Keratinocyte (primary cell): ENCODE measurements at regions not wholly inside any gene's neighbourhood (a gene's known extent, or its start where the extent isn't known, plus 50 kb on each side); places are given as distances from the start of the nearest gene placed in this dataset.

Source experiments
- DNase-seq: peaks from one replicate; pipeline ENCODE4 v3.0.0-alpha.2; 2011; ENCODE audit warnings: low read depth, missing footprints, low spot score
- FAIRE-seq: peaks from 2 replicates; lab custom pipeline; 2011; peaks lifted over from hg19 to GRCh38; lab: Jason Lieb, UNC
- H2AFZ ChIP-seq: 2 replicates; pipeline ENCODE4 v1.6.0; 2012; ENCODE audit warnings: low read length, control low read depth, inconsistent platforms; ENCODE audit not compliant: control insufficient read depth
- H3K27ac ChIP-seq: 2 replicates; pipeline ENCODE4 v1.5.1; 2011; ENCODE audit warnings: low read length; ENCODE audit not compliant: control insufficient read depth, insufficient read depth
- H3K27me3 ChIP-seq: 3 replicates; pipeline ENCODE4 v1.6.0; 2011; ENCODE audit warnings: low read length; ENCODE audit not compliant: control insufficient read depth, insufficient read depth; ENCODE audit errors: extremely low read depth
- H3K36me3 ChIP-seq, 2 experiments: 2 replicates in 1 of 2; 3 replicates in 1 of 2; pipeline ENCODE4 v1.5.1; 2011; ENCODE audit warnings: low read length in 2 of 2, mild to moderate bottlenecking in 1 of 2; ENCODE audit not compliant: control insufficient read depth in 2 of 2, insufficient read depth in 2 of 2; ENCODE audit errors: extremely low read depth in 1 of 2
- H3K4me1 ChIP-seq: 3 replicates; pipeline ENCODE4 v1.5.1; 2011; ENCODE audit warnings: low read length; ENCODE audit not compliant: control insufficient read depth, insufficient read depth; ENCODE audit errors: extremely low read depth
- H3K4me2 ChIP-seq: 3 replicates; pipeline ENCODE4 v1.6.0; 2011; ENCODE audit warnings: low read depth, low read length; ENCODE audit not compliant: control insufficient read depth, insufficient read depth; ENCODE audit errors: extremely low read depth
- H3K4me3 ChIP-seq, 3 experiments: fragments of 200-600 bp in 1 of 3; sonication (generic) in 1 of 3; 2 replicates in 2 of 3; 3 replicates in 1 of 3; pipeline ENCODE4 v1.5.1; 2011 to 2016; ENCODE audit warnings: low read length in 3 of 3, mild to moderate bottlenecking in 3 of 3, control low read depth in 2 of 3, inconsistent platforms in 1 of 3, low read depth in 1 of 3, mixed read lengths in 1 of 3, mixed run types in 1 of 3, moderate library complexity in 1 of 3; ENCODE audit not compliant: control insufficient read depth in 2 of 3, insufficient read depth in 2 of 3; ENCODE audit errors: extremely low read depth in 1 of 3
- H3K79me2 ChIP-seq: 2 replicates; pipeline ENCODE4 v1.6.0; 2012; ENCODE audit warnings: low read length; ENCODE audit not compliant: control insufficient read depth, insufficient read depth
- H3K9ac ChIP-seq: 3 replicates; pipeline ENCODE4 v1.6.0; 2011; ENCODE audit warnings: low read length; ENCODE audit not compliant: control insufficient read depth, insufficient read depth; ENCODE audit errors: extremely low read depth
- H3K9me1 ChIP-seq: 3 replicates; pipeline ENCODE4 v1.6.0; 2011; ENCODE audit warnings: low read length; ENCODE audit not compliant: control insufficient read depth, insufficient read depth; ENCODE audit errors: extremely low read depth
- H3K9me3 ChIP-seq: 2 replicates; pipeline ENCODE4 v1.5.1; 2012; ENCODE audit warnings: low read depth, low read length; ENCODE audit not compliant: control insufficient read depth
- H4K20me1 ChIP-seq: 3 replicates; pipeline ENCODE4 v1.6.0; 2011; ENCODE audit warnings: low read length; ENCODE audit not compliant: control insufficient read depth, insufficient read depth; ENCODE audit errors: extremely low read depth
- CTCF ChIP-seq, 3 experiments: IDR thresholded peaks in 1 of 3; conservative IDR thresholded peaks in 1 of 3; optimal IDR thresholded peaks in 1 of 3; 2 replicates in 2 of 3; 3 replicates in 1 of 3; pipeline versions ENCODE3 to v1.5.1; 2011; ENCODE audit warnings: low read length in 3 of 3, mild to moderate bottlenecking in 3 of 3, moderate library complexity in 2 of 3, control low read depth in 1 of 3, inconsistent platforms in 1 of 3; ENCODE audit not compliant: insufficient read depth in 2 of 3; ENCODE audit errors: extremely low read depth in 1 of 3
- EZH2 ChIP-seq: IDR thresholded peaks from one replicate; pipeline ENCODE4 v1.6.1; 2012; ENCODE audit warnings: inconsistent platforms, mild to moderate bottlenecking, low read length, moderate library complexity
- dilution Hi-C: fragments of 300-500 bp; cut with MboI; formaldehyde crosslinking; loops from one replicate; pipeline ENCODE4 v1.7.0; 2020; ENCODE audit warnings: low sequenced_read_pairs; ENCODE audit not compliant: extremely low pct_ligation_motif_present

DNA sequence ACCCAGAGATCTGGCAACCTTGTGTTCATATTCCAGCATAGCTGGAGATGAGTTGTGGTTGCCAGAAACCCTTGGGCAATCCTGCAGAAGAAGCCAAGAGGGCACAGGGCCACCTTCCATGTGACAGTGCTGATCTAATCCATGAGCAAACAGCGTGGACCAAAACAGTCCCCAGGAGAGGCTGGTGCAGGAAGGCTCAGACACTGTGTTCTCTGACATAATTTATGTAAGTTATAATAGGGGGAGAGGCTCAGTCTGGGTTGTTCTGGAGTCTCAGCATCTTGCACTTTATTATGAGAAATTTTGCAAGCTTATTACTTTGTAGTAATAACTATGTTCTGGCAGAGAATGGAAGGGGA, 273.9 kb downstream of the HAPSTR1 start:
- H3K36me3 ChIP-seq, result no peaks in the 10 kb centered on the region
- no peak for FAIRE-seq
- no peak overlapping the region for H3K4me3 ChIP-seq
- no peaks in the 10 kb centered on the region for H3K27me3 ChIP-seq
- no peak overlapping the region for H3K27ac ChIP-seq
- no peak overlapping the region for H2AFZ ChIP-seq
- H3K9ac ChIP-seq, result no peak overlapping the region
- dilution Hi-C loops, result no loop called here
- H3K4me1 ChIP-seq, result no peaks in the 10 kb centered on the region
- no peak overlapping the region for H3K4me2 ChIP-seq
- no peaks in the 10 kb centered on the region for H3K9me3 ChIP-seq
- H3K79me2 ChIP-seq, result no peaks in the 10 kb centered on the region
- no peaks in the 10 kb centered on the region for H4K20me1 ChIP-seq
- TF ChIP-seq EZH2, result no peak
- no peak for TF ChIP-seq CTCF (optimal IDR thresholded peaks at IDR 0.05 in 1 of 3, IDR thresholded peaks at IDR 0.05 in 1 of 3, conservative IDR thresholded peaks at IDR 0.05 in 1 of 3; ENCODE audit: extremely low read depth in 1 of 3, insufficient read depth in 2 of 3, low read length in 3 of 3)
- no peak for DNase-seq
- H3K9me1 ChIP-seq, result no peaks in the 10 kb centered on the region

DNA sequence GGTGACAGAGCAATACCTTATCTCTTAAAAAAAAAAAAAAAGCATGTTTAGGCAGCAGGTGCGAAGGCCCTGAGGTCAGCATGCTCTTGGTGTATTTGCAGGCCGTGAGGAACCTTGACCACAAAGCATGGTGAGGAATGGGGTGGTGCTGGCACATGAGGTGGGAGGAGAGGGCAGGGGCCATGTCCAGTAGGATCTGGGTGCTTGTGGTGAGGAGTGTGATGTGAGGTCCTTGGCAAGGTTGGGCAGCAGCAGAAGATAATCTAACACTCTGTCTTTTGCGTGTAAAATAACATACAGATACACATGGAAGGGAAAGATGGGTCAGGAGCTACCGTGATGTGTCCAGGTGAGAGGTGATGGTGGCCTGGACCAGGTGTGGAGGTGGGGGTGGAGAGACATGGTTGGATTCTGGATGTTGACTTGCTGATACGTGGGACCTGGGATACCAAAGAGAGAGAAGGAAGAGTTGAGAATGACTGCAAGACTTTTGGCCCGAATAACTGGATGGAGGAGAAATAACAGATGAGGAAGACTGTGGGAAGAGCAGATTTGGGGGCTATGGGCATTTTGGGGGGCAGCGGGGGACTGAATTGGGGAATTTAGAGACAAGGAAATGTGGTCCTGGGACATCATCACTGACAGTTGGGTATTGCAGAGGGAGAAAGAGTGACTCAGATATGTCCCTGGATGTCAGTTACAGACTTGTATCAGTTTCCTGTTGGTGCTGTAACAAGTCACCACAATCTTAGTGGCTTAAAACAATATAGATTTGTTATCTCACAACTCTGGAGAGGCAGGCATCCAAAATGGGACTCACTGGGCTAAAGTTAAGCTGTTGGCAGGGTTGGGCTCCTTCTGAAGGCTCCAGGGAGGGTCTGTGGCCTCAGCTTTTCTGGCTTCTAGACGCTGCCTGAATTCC, 274.9 kb downstream of the HAPSTR1 start:
- H3K27me3 ChIP-seq, result no peaks in the 10 kb centered on the region
- no peaks in the 10 kb centered on the region for H3K36me3 ChIP-seq
- dilution Hi-C loops, result no loop called here
- H3K4me2 ChIP-seq, result no peak overlapping the region
- no peak overlapping the region for H3K4me3 ChIP-seq
- no peaks in the 10 kb centered on the region for H3K9me1 ChIP-seq
- TF ChIP-seq CTCF (optimal IDR thresholded peaks at IDR 0.05 in 1 of 3, IDR thresholded peaks at IDR 0.05 in 1 of 3, conservative IDR thresholded peaks at IDR 0.05 in 1 of 3; ENCODE audit: extremely low read depth in 1 of 3, insufficient read depth in 2 of 3, low read length in 3 of 3) (no peak), EZH2 (no peak)
- H3K4me1 ChIP-seq, result no peaks in the 10 kb centered on the region
- H3K9me3 ChIP-seq, result no peaks in the 10 kb centered on the region
- H3K9ac ChIP-seq, result no peak overlapping the region
- no peaks in the 10 kb centered on the region for H3K79me2 ChIP-seq
- FAIRE-seq, result no peak
- DNase-seq, result no peak
- no peak overlapping the region for H3K27ac ChIP-seq
- no peak overlapping the region for H2AFZ ChIP-seq
- no peaks in the 10 kb centered on the region for H4K20me1 ChIP-seq
